HG03342 (cell line): ENCODE measurements at regions not wholly inside any gene's neighbourhood (a gene's known extent, or its start where the extent isn't known, plus 50 kb on each side); places are given as distances from the start of the nearest gene placed in this dataset.
A peak's percentile ranks its signal among the peaks of the same experiment; 100 is the strongest.

Experiments
- ATAC-seq: cut with Tn5 transposase; IDR thresholded peaks from one replicate; pipeline ENCODE4 v1.9.1; 2021; ENCODE audit warnings: mild to moderate bottlenecking, moderate library complexity; ENCODE audit not compliant: unreplicated experiment

GRCh38 chr18:26705757-26706156, 157.4 kb upstream of the KCTD1 start:
- ATAC-seq = no peak

- ATAC-seq = no peak
Observed at GRCh38 chr18:26703170-26703930, 155.0 kb upstream of the KCTD1 start.

- ATAC-seq = no peak
Observed at GRCh38 chr18:26702086-26702485, 153.7 kb upstream of the KCTD1 start.

- no peak for ATAC-seq
Observed at GRCh38 chr18:26700728-26701127, 152.4 kb upstream of the KCTD1 start.

GRCh38 chr18:26700201-26700600, 151.8 kb upstream of the KCTD1 start:
- no peak for ATAC-seq

- no peak for ATAC-seq
Observed at GRCh38 chr18:26697186-26697884, 149.0 kb upstream of the KCTD1 start.

- ATAC-seq = no peak
Observed at GRCh38 chr18:26696786-26697185, 148.4 kb upstream of the KCTD1 start.

- ATAC-seq = no peak
Observed at GRCh38 chr18:26696308-26696707, 148.0 kb upstream of the KCTD1 start.

- ATAC-seq = no peak
Observed at GRCh38 chr18:26689226-26689879, 141.0 kb upstream of the KCTD1 start.

- ATAC-seq = no peak
Observed at GRCh38 chr18:26686532-26686931, 138.2 kb upstream of the KCTD1 start.

GRCh38 chr18:26685438-26686157, 137.2 kb upstream of the KCTD1 start:
- no peak for ATAC-seq

- ATAC-seq = no peak
Observed at GRCh38 chr18:26677957-26678356, 129.6 kb upstream of the KCTD1 start.

GRCh38 chr18:26667046-26667445, 118.7 kb upstream of the KCTD1 start:
- no peak for ATAC-seq

- ATAC-seq = no peak
Observed at GRCh38 chr18:26662996-26663395, 114.6 kb upstream of the KCTD1 start.

- ATAC-seq = no peak
Observed at GRCh38 chr18:26657631-26658581, 109.6 kb upstream of the KCTD1 start.

GRCh38 chr18:26656944-26657536, 108.7 kb upstream of the KCTD1 start:
- peak; percentile 63 for ATAC-seq

GRCh38 chr18:26656431-26656943, 108.1 kb upstream of the KCTD1 start:
- no peak for ATAC-seq

GRCh38 chr18:26655525-26656430, 107.4 kb upstream of the KCTD1 start:
- ATAC-seq = no peak
